ENCODE measurements at regions not wholly inside any gene's neighbourhood (a gene's known extent, or its start where the extent isn't known, plus 50 kb on each side); places are given as distances from the start of the nearest gene placed in this dataset.
"Not testable (repeated sequence)": the region's sequence is repeated elsewhere in the genome, so short reads cannot be mapped to it uniquely, and the experiment has no call there.

GRCh38 chr1:219088778-219089557, 84.7 kb upstream of the LYPLAL1 start:
- no peak overlapping the region for H3K4me3 Mint-ChIP-seq (ENCODE audit: unreplicated experiment)
- no peaks in the 10 kb centered on the region for H3K27me3 Mint-ChIP-seq (ENCODE audit: unreplicated experiment)
- no peaks in the 10 kb centered on the region for H3K36me3 Mint-ChIP-seq (ENCODE audit: unreplicated experiment)
- peaks cover 12% of the 10 kb centered on the region for H3K9me3 Mint-ChIP-seq (ENCODE audit: unreplicated experiment)
- H3K4me1 Mint-ChIP-seq (ENCODE audit: unreplicated experiment): peaks cover 4% of the 10 kb centered on the region
- TF ChIP-seq CTCF (IDR thresholded peaks at IDR 0.05): no peak
- H3K27ac Mint-ChIP-seq (ENCODE audit: unreplicated experiment): no peak overlapping the region
- DNase-seq (ENCODE audit: extremely low spot score, unreplicated experiment): no peak

- peaks cover 1% of the 10 kb centered on the region for H3K4me1 Mint-ChIP-seq (ENCODE audit: unreplicated experiment)
Observed at GRCh38 chr1:219090607-219091006, 83.1 kb upstream of the LYPLAL1 start.

GRCh38 chr1:219092206-219092605, 81.5 kb upstream of the LYPLAL1 start:
- Mint-ChIP-seq H3K27me3 (ENCODE audit: unreplicated experiment) (no peaks in the 10 kb centered on the region), H3K4me3 (ENCODE audit: unreplicated experiment) (no peak overlapping the region), H3K9me3 (ENCODE audit: unreplicated experiment) (peaks cover 12% of the 10 kb centered on the region), H3K36me3 (ENCODE audit: unreplicated experiment) (no peaks in the 10 kb centered on the region), H3K27ac (ENCODE audit: unreplicated experiment) (no peak overlapping the region), H3K4me1 (ENCODE audit: unreplicated experiment) (peaks cover 1% of the 10 kb centered on the region)
- DNase-seq (ENCODE audit: extremely low spot score, unreplicated experiment): no peak
- TF ChIP-seq CTCF (IDR thresholded peaks at IDR 0.05): no peak

More at GRCh38 chr1:219090607-219091006, 83.1 kb upstream of the LYPLAL1 start:
- no peak overlapping the region for H3K4me3 Mint-ChIP-seq (ENCODE audit: unreplicated experiment)
- DNase-seq (ENCODE audit: extremely low spot score, unreplicated experiment): no peak
- H3K9me3 Mint-ChIP-seq (ENCODE audit: unreplicated experiment): peaks cover 12% of the 10 kb centered on the region
- no peaks in the 10 kb centered on the region for H3K27me3 Mint-ChIP-seq (ENCODE audit: unreplicated experiment)
- H3K27ac Mint-ChIP-seq (ENCODE audit: unreplicated experiment): no peak overlapping the region
- no peaks in the 10 kb centered on the region for H3K36me3 Mint-ChIP-seq (ENCODE audit: unreplicated experiment)
- TF ChIP-seq CTCF (IDR thresholded peaks at IDR 0.05): no peak

- no peaks in the 10 kb centered on the region for H3K9me3 Mint-ChIP-seq (ENCODE audit: unreplicated experiment)
- TF ChIP-seq CTCF (IDR thresholded peaks at IDR 0.05): no peak
- no peak for DNase-seq (ENCODE audit: extremely low spot score, unreplicated experiment)
- H3K4me1 Mint-ChIP-seq (ENCODE audit: unreplicated experiment): no peaks in the 10 kb centered on the region
- H3K27ac Mint-ChIP-seq (ENCODE audit: unreplicated experiment): no peak overlapping the region
- H3K4me3 Mint-ChIP-seq (ENCODE audit: unreplicated experiment): no peak overlapping the region
- no peaks in the 10 kb centered on the region for H3K36me3 Mint-ChIP-seq (ENCODE audit: unreplicated experiment)
- no peaks in the 10 kb centered on the region for H3K27me3 Mint-ChIP-seq (ENCODE audit: unreplicated experiment)
Observed at GRCh38 chr1:219099307-219099706, 74.4 kb upstream of the LYPLAL1 start.

- no peaks in the 10 kb centered on the region for H3K36me3 Mint-ChIP-seq (ENCODE audit: unreplicated experiment)
- no peaks in the 10 kb centered on the region for H3K27me3 Mint-ChIP-seq (ENCODE audit: unreplicated experiment)
- no peaks in the 10 kb centered on the region for H3K4me1 Mint-ChIP-seq (ENCODE audit: unreplicated experiment)
- no peak overlapping the region for H3K27ac Mint-ChIP-seq (ENCODE audit: unreplicated experiment)
- TF ChIP-seq CTCF (IDR thresholded peaks at IDR 0.05): no peak
- no peaks in the 10 kb centered on the region for H3K9me3 Mint-ChIP-seq (ENCODE audit: unreplicated experiment)
- H3K4me3 Mint-ChIP-seq (ENCODE audit: unreplicated experiment): no peak overlapping the region
- no peak for DNase-seq (ENCODE audit: extremely low spot score, unreplicated experiment)
Observed at GRCh38 chr1:219100059-219100458, 73.6 kb upstream of the LYPLAL1 start.

- H3K4me1 Mint-ChIP-seq (ENCODE audit: unreplicated experiment); H3K36me3 Mint-ChIP-seq (ENCODE audit: unreplicated experiment); H3K9me3 Mint-ChIP-seq (ENCODE audit: unreplicated experiment); H3K27me3 Mint-ChIP-seq (ENCODE audit: unreplicated experiment); H3K4me3 Mint-ChIP-seq (ENCODE audit: unreplicated experiment); H3K27ac Mint-ChIP-seq (ENCODE audit: unreplicated experiment); DNase-seq (ENCODE audit: extremely low spot score, unreplicated experiment): not testable (repeated sequence)
Observed at GRCh38 chr1:219102466-219102865, 71.2 kb upstream of the LYPLAL1 start.

All from osteocyte (in vitro differentiated cells).